GM20431 (cell line): ENCODE measurements at regions not wholly inside any gene's neighbourhood (a gene's known extent, or its start where the extent isn't known, plus 50 kb on each side); places are given as distances from the start of the nearest gene placed in this dataset.
"Not testable (repeated sequence)": the region's sequence is repeated elsewhere in the genome, so short reads cannot be mapped to it uniquely, and the experiment has no call there.

Experiments used
- in situ Hi-C: fragments of 300-500 bp; cut with MseI, MboI; formaldehyde crosslinking; loops from one replicate; pipeline ENCODE4 v1.15.0; 2020; ENCODE audit warnings: low sequenced_read_pairs; ENCODE audit not compliant: unreplicated experiment

DNA sequence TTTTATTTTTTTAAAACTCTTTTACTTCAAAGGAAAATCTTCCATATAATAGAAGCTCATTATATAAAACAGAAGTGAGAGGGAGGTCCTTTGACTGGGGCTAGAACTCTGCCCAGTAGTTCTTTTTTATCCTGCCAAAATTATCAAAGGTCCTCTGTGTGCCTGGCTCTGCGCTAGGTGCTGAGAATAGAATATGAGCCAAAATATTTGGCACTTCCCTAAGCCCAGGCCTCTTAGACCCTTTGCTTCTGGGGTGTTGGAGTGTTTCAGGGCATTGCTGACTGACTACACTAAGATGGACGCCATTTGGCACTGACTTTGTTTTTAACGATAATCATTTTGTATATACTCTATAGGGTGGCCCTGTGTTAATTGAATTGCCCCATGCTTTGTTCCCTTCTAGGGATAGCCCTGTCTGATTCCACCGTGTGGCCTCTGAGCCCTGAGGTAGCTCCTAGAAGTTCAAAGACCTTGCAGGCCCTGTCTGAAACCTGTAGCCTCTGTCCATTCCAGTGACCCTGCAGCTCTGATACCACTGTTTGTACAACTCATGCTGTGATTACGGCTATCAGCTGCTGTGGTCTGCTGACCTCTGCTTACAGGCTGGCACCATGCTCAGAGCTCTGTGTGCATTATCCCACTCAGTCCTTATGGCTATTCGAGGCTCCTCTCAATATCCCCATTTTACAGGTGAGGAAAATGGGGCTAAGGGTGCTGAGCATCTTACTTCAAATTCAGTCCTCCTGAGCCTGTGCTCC is 84.3 kb upstream of the SHB start:
- in situ Hi-C loops: loop anchor here (25.0 kb wide), 2 partner anchors 209 to 241 kb away; partner anchors contain the start of gene SLC25A51

DNA sequence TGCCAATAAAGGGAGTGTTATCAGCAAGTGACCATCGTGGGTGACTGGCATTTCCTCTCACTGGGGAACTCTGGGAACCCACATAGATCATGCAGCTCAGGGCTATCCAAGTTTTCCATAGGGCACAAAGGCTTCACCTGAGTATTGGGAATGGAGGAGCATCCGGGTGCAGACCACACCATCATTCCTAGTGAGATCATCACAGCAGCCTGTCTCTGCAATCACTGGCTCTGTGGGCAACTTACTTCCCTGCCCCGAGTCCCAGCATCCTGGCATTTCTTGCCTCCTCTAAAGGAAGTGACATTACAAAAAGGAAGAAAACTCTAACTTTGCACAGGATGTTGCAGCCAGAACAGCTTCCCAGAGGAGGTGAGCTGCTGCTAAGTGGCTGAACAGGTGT is 80.6 kb upstream of the SHB start:
- in situ Hi-C loops: loop anchor here (25.0 kb wide), 2 partner anchors 213 to 237 kb away; partner anchors contain the start of gene SLC25A51

DNA sequence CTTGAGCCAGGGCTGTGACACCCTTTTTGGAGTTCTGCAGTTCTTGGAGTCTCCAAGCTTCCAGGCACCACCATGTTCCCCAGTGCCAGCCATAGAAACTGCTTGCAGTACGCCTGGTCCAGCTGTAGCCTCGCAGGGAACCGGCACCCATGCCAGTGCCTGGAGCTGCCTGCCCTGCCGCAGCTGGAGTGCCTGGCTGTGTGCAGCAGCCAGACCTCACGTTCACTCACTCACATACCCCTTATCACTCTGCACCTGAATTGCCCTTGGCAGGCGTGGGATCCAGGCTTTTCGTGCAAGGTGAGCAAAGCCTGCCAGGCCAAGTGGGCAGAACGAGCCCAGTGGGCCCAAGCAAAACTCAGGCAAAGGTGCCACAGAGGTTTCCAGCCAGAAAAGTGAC is 77.8 kb upstream of the SHB start:
- in situ Hi-C loops: no loop called here

DNA sequence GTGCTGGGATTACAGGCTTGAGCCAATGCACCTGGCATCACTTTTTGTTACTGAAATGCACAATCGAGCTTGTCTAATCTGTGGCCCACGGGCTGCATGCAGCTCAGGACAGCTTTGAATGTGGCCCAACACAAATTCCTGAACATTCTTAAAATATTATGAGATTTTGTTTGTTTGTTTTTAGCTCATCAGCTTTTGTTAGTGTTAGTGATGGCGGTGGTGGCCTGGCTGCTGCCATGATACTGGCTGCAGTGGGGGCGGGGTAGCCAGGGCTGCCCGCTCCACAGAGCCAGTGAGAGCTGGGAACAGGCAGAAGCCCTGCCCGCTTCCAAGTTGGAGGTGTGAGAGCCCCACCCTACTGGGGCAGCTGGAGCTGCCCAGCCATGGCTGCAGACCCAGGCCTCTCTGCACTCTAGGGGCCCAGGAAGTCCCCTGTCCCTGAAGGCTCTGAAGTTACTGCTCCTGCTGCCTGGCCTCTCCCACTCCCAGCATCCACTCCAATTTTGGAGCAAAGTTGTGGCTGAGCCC is 76.6 kb upstream of the SHB start:
- in situ Hi-C loops: no loop called here

DNA sequence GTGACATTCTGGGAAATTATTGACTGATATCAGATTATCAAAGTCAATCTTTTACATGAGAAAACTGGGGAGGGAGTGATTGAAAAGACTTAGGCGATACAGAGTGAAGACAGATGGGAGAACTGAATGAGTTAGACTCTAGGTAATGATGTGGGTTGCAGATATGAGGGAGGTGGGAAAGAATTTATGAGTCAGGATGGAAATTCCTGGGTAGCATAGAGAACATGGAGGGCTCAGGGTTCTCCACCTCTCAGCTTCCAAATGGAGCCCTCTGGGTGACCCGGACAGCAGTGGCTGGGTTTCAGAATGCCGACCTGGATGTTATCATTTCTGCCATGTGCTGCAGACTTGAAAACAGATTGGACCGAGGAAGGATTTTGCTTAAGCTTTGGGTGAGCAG is 75.4 kb upstream of the SHB start:
- in situ Hi-C loops: no loop called here

DNA sequence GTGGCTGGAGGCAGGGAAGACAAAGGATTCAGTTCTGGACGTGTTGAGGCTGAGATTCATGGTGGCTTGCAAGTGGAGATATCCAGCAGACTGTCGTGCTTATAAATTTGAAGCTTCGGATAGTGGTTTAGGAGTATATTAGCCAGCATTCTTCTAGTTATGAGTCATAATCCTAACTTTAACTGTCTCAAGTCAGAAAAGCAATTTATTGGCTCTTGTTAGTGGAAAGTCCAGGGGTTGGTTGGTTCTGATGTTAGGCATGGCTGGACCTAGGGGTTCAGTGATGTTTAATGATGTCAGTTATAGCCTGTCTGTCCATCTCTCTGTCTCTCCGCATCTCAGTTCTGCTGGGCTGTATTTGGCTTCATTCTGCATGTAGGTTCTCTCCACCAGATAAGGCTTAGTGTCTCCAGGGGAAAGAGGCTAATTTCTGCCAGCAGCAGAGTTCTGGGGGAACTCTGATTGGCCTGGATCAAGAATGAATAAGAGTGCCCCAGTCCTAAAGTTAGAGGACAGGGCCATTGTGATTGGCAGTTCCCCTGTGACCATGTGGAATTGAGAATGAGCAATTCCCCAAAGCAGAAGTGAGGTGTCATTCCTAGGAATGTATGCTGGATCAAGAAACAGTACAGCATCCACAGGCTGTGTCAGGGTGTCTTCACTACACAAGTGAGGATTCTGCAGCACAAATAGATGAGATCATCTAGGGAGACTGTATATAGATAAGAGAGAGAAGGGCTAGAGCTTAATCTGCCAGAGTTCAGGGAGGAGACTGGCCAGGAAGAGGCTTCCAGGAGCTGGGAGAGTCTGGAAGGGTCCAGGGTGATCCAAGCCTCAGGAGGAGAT is 72.9 kb upstream of the SHB start:
- in situ Hi-C loops: no loop called here

DNA sequence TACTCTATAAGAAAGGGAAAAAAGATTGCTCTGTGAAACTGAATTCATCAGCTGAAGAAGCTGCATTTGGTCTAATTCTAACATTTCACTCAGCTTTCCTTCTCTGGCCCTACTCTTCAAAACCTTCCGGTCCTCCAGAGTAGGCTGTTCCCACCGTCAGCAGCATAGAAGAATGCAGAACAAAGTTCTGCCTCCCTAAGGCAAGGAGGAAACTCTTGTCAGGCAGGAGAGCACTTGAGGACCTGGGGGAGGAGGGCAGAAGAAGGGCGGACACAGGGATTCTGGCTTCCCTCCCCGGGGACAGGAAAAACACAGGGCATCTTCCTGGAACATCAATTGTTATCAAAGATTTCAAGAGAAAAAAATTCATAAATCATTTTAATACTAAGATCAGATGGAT is 69.2 kb upstream of the SHB start:
- in situ Hi-C loops: no loop called here

DNA sequence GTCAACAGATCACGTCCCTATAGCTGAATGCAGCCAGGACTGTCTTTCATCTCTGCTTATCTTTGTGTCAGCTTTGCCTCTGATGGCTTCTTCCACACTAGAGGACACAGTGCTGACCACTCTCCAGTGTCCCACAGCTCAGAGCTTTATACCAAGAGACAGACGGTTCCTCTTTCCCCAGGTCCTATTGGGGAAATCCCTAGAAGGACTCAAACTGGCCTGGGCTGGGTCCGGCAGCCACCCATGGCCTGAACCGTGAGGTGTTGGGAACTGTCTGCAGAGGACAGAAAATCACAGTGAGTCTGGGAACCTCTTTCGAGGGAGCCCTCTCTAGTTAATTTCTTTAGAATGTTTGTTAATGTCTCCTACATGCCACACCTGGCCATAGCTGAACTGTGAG is 68.3 kb upstream of the SHB start:
- in situ Hi-C loops: no loop called here

DNA sequence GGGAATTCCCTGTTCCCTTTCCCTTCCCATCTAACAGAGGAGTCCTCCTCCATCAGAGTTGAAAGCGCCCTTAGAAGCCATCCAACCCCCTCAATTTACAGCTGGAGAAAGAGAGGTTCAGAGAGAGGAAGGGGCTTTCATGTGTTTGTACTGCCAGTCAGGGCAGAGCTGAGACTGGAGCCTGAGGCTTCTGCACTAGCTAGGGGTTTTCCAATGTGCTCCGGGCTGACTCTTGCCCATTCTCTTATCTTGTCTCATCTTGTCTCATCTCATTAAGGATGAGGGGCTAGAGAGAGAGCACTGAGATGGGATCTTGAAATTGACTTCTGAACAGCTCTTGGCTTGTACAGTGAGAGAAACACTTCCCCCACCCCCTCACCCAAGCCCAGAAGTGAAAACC is 67.4 kb upstream of the SHB start:
- in situ Hi-C loops: no loop called here

DNA sequence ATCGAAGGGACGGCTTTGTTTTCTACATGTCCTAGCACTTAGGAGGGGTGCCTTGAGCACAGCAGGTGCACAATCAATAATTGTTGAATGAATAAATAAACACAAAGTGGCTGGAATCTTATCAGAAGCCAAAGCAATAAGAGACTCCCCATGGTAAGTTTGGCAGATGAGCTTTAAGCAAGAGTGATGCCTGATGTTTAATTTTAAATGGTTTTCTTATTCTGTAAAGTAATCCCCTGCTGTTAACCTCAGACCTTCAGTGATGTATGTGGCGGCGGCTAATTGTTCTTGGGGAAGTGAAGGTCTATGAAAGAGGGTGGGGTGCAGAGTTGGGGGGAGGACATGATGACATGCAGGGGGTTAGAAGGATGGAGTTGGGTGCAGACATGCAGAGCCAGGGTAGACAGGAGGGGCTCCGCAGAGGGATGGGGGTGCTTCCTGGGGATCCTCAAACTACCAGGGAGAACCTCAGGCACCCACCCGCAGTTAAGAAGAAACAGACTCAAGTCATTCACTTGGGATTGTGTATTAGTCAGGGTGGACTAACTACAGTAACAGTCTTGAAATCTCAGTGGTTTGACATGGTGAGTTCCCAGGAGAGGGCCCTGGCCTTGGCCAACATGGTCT is 65.7 kb upstream of the SHB start:
- in situ Hi-C loops: no loop called here

DNA sequence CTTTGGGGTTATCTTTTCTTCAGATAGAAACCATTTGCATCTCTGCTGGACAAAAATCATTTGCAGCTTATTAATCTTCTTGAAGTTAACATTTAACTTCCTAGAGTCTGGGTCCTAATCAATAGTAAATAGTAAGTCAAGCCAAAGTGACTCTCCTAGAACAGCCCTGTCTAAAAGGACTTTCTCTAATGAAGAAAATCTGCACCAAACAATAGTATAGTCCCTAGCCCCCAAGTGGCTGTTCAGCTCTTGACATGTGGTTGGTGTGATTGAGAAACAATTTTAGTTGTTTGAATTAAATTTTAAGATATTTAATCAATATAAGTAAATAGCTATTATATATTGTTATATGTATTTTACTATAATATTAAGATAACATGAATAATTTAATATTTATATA is 64.6 kb upstream of the SHB start:
- in situ Hi-C loops: no loop called here

DNA sequence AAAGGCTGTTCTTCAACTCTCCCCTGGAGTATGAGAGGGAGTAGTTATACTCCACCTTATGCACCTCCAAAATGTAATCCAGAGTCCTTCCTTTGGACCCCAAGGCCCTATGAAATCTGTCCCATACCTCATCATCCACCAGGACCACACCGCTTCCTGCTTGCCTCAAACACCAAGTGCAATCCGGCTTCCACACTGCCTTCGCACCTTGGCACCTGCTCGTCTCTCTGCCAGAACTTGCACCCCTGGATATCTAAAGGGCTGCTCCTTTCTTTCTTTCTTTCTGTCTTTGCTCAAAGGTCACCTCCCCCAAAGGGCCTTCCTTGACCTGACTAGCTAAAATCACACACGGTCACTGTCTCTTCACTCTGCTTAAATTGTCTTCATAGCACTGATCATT is 63.9 kb upstream of the SHB start:
- in situ Hi-C loops: no loop called here

DNA sequence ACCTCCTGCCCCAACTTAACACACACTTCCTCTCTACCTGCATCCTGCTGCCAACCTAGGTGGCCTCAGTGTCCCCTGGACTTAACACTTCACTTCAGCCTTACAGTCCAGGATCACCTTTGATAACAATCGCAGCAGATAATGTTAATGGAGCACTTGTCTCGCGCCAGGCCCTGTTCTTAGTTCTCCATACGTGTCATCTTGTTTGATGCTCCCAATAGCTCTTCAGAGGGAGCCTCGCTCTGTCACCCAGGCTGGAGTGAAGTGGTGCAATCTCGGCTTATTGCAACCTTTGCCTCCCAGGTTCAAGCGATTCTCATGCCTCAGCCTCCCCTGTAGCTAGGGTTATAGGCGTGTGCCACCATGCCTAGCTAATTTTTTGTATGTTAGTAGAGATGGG is 62.7 kb upstream of the SHB start:
- in situ Hi-C loops: no loop called here

DNA sequence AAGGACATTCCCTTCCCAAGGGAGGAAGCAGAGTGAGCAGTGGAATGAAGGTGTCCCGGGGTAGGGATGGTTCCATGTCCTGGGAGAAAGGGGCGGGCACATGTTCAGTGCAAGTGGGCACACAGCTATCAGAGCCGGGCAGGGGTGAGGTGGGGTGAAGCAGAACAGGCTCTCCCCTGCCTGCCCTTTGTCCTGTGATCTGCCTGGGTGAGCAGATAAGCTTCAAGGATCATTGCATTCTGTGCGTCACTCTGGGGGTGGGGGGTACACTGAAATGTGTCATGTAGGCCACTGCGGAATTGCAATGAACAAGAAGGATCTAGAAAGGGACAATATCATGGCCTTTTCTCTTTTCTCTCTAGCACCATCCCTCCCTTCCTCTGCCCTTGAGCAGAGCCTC is 61.7 kb upstream of the SHB start:
- in situ Hi-C loops: no loop called here

DNA sequence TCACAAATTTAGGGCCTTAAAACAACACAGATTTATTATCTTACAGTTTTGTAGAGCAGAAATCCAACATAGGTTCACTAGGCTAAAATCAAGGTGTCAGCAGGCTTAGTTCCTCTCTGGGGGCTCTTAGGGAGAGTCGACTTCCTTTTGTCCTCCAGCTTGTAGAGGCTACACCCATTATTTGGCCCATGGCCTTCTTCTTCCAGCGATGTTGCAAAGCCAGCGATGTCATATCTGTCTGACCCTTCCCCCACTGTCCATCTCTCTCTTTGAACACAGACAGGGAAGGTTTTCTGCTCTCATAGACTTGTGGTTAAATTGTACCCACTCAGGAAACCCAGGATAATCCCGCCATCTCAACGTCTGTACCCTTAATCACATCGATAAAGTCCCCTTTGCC is 60.3 kb upstream of the SHB start:
- in situ Hi-C loops: no loop called here

DNA sequence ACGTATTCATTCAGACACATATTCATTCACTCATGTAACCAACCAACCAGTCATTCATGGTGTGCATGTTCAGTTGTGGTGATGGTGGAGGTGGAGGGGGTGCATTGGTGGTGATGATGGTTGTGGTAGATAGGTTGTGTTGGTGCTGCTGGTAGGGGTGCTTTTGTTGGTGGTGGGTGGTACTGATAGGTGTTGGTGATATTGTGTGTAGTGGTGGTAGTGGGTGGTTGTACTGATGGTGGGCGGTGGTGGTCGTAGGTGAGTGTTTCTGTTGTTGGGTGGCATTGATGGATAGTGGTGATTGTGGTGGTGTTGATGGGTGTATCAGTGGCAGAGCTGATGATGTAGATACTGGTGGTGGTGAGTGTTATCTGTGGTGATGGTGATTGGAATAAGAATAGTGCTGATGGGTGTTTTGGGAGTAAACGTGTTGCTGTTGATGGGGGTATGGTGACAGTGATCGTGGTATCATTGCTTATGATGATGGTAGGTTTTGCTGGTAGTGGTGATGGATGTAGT is 59.8 kb upstream of the SHB start:
- in situ Hi-C loops: no loop called here

DNA sequence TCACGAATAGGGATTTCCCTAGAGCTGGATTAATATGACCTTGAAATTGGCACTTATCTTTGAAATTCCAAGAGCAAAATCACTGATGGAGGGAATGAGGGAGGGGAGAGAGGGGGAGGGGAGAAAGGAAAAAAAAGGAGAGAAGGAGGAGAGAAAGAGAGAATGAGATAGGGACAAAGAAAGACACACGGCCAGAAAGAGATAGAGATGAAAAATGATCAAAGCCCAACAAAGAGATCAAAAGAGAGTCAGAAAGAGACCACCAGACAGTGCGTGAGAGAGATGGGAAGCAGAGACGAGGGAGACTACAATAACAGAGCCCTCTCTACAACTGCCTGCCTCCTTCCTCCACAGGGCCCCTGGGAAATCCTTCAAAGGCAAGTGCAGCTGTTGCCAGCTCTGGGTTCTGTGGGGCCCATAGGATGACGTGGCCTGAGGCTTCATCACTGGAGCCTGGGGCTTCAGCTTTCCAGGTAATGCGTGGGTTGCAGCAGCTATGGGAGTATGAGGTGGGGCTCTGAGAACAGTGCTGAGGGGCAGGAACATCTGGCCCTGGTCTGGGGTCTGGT is 58.3 kb upstream of the SHB start:
- in situ Hi-C loops: no loop called here

DNA sequence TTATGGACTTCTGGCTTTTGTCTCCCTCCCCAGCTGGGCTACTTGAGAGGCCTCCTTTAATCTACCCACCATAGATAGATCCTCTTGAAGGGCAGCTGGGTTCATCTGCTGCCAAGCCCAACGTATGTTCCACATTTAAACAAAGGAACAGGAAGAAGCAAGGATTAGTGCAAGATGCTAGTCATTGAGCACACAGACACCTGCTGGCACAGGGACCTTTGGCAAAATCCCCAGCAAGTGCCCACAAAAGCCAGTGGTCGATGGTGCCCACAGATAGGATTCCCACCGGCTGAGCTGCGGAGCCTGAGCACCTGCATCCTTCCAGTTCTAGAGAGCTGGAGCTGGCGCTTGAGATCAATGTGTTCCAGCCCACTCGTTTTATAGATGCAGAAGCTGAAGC is 57.7 kb upstream of the SHB start:
- in situ Hi-C loops: no loop called here

DNA sequence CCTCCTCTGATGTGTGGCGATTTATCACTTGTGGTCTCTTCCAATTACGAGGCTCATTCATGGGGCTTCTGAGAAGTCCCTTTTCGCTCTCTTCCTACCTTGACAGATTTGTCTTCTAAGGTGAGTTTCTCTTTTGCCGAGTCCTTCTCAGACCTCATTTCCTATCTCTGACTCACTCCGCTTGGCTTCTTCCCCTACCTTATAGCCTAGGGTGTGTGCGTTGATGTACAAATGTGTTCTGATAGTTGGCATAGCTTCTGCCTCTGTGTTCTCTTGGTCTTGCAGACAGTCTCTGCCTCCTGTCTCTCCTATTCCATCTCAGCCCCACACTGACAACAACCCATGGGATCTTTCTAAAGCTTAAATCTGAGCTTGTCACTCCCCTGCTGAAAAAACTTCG is 56.9 kb upstream of the SHB start:
- in situ Hi-C loops: no loop called here

DNA sequence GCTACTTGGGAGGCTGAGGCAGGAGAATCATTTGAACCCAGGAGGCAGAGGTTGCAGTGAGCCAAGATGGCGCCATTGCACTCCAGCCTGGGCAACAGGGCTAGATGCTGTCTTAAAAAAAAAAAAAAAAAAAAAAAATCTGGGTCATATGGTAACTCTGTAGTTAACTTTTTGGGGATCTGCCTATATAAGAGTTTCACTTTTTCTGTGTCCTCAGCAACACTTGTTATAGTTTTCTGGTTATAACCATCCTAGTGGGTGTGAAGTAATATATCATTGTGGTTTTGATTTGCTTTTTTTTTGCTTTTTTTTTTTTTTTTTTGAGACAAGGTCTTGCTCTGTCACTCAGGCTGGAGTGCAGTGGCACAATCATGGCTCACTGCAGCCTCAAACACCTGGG is 54.3 kb upstream of the SHB start:
- in situ Hi-C loops: not testable (repeated sequence)
